Ovary (tissue), 3 donors: ENCODE measurements at regions not wholly inside any gene's neighbourhood (a gene's known extent, or its start where the extent isn't known, plus 50 kb on each side); places are given as distances from the start of the nearest gene placed in this dataset.

Source experiments
- CTCF ChIP-seq, 3 donors: fragments of 450-650 bp in 2 of 3; fragments of 200-600 bp in 1 of 3; IDR thresholded peaks; one replicate each; pipeline versions ENCODE4 v1.5.1 to v1.8.0; 2016 to 2022; ENCODE audit warnings: antibody characterized with exemption in 3 of 3, mild to moderate bottlenecking in 1 of 3
- EP300 ChIP-seq: sonication (generic); formaldehyde crosslinking; IDR thresholded peaks from one replicate; pipeline ENCODE4 v1.6.1; 2017; ENCODE audit warnings: antibody characterized with exemption
- POLR2A ChIP-seq: fragments of 450-650 bp; IDR thresholded peaks from one replicate; pipeline ENCODE4 v1.6.1; 2017; ENCODE audit warnings: antibody characterized with exemption, mild to moderate bottlenecking, moderate library complexity
- donor health status: DM: no; HTN: no; CAD: no.

GRCh38 chr19:30861919-30862318 is 487.3 kb downstream of the TSHZ3 start:
- no peak for TF ChIP-seq CTCF (IDR thresholded peaks at IDR 0.05)
- TF ChIP-seq EP300 = no peak
- TF ChIP-seq POLR2A = no peak
